ENCODE measurements at regions not wholly inside any gene's neighbourhood (a gene's known extent, or its start where the extent isn't known, plus 50 kb on each side); places are given as distances from the start of the nearest gene placed in this dataset.
"Not testable (repeated sequence)": the region's sequence is repeated elsewhere in the genome, so short reads cannot be mapped to it uniquely, and the experiment has no call there.

GRCh38 chr4:3967204-3967603 is 201.0 kb downstream of the ADRA2C start:
- DNase-seq: not testable (repeated sequence)

GRCh38 chr4:3972626-3973025 is 206.4 kb downstream of the ADRA2C start:
- DNase-seq: not testable (repeated sequence)

GRCh38 chr4:3973581-3974200 is 207.5 kb downstream of the ADRA2C start:
- not testable (repeated sequence) for DNase-seq

- DNase-seq: not testable (repeated sequence)
Observed at GRCh38 chr4:3983518-3984125, 217.4 kb downstream of the ADRA2C start.

- DNase-seq: not testable (repeated sequence)
Observed at GRCh38 chr4:3984796-3985195, 218.6 kb downstream of the ADRA2C start.

- DNase-seq: not testable (repeated sequence)
Observed at GRCh38 chr4:3986412-3986811, 220.2 kb downstream of the ADRA2C start.

GRCh38 chr4:3997386-3997785 is 229.3 kb downstream of the OTOP1 start:
- not testable (repeated sequence) for DNase-seq

GRCh38 chr4:4004036-4004435 is 222.7 kb downstream of the OTOP1 start:
- not testable (repeated sequence) for DNase-seq

- DNase-seq: not testable (repeated sequence)
Observed at GRCh38 chr4:4004702-4005101, 222.0 kb downstream of the OTOP1 start.

GRCh38 chr4:4006356-4006755 is 220.4 kb downstream of the OTOP1 start:
- DNase-seq: not testable (repeated sequence)

GRCh38 chr4:4019071-4019470 is 207.7 kb downstream of the OTOP1 start:
- DNase-seq: not testable (repeated sequence)

GRCh38 chr4:4021161-4021560 is 205.6 kb downstream of the OTOP1 start:
- not testable (repeated sequence) for DNase-seq

- not testable (repeated sequence) for DNase-seq
Observed at GRCh38 chr4:4026708-4027107, 200.0 kb downstream of the OTOP1 start.

- DNase-seq: not testable (repeated sequence)
Observed at GRCh38 chr4:4028752-4029151, 198.0 kb downstream of the OTOP1 start.

GRCh38 chr4:4030509-4030908 is 196.2 kb downstream of the OTOP1 start:
- DNase-seq: not testable (repeated sequence)

GRCh38 chr4:4031446-4032135 is 195.1 kb downstream of the OTOP1 start:
- DNase-seq: not testable (repeated sequence)

GRCh38 chr4:4032364-4032763 is 194.4 kb downstream of the OTOP1 start:
- not testable (repeated sequence) for DNase-seq

GRCh38 chr4:4032801-4033605 is 193.7 kb downstream of the OTOP1 start:
- not testable (repeated sequence) for DNase-seq

- DNase-seq: not testable (repeated sequence)
Observed at GRCh38 chr4:4037399-4038138, 189.2 kb downstream of the OTOP1 start.

GRCh38 chr4:4045823-4046222 is 180.9 kb downstream of the OTOP1 start:
- DNase-seq: not testable (repeated sequence)

GRCh38 chr4:4046686-4047085 is 180.0 kb downstream of the OTOP1 start:
- DNase-seq: not testable (repeated sequence)

- not testable (repeated sequence) for DNase-seq
Observed at GRCh38 chr4:4047202-4047601, 179.5 kb downstream of the OTOP1 start.

All from NCI-H1048 (cell line).